GM10248 (cell line): ENCODE measurements at regions not wholly inside any gene's neighbourhood (a gene's known extent, or its start where the extent isn't known, plus 50 kb on each side); places are given as distances from the start of the nearest gene placed in this dataset.

ENCODE experiments used
- CTCF ChIA-PET: fragments of 300-600 bp; sonication (Branson Sonifier 250); formaldehyde crosslinking; extraction: SDS; loops from one replicate; lab custom pipeline; 2021; ENCODE audit warnings: antibody characterized with exemption; lab: Yijun Ruan, JAX
- POLR2A ChIA-PET: fragments of 350-650 bp; sonication (Branson Sonifier 250); formaldehyde crosslinking; extraction: SDS; loops from one replicate; lab custom pipeline; 2020; ENCODE audit warnings: antibody characterized with exemption; lab: Yijun Ruan, JAX
- DNase-seq: peaks from one replicate; pipeline ENCODE4 v3.0.0; 2012; ENCODE audit errors: extremely low spot score
- CTCF ChIP-seq: IDR thresholded peaks from 2 replicates; pipeline ENCODE4 v1.5.1; 2012; ENCODE audit warnings: mild to moderate bottlenecking, low read depth; ENCODE audit errors: extremely low read depth, missing control alignments, control extremely low read depth

GRCh38 chr16:59163371-59164055 is 429.4 kb upstream of the GOT2 start:
- no peak for DNase-seq
- no peak for TF ChIP-seq CTCF
- ChIA-PET POLR2A (no interaction called here), CTCF (no interaction called here)

DNA sequence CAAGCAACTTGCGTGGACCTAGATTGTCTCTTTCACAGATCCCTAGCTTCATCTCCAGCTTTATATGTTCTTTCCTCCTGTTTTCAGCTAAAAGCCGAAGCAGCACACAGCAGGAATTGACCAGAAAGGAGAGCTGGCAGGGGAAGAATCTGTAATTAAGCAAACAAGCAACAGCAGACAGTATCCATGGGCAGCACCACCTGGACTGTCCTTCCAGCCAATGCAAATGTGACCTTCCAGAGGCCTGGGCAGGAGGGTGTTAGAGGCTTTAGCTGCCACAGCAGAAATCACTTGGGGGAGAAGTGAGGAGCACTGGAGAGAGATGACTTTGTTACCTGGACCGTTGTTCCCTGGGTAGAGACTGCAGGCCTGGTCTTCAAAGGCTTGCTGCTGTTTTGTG is 427.6 kb upstream of the GOT2 start:
- DNase-seq, result no peak
- no peak for TF ChIP-seq CTCF
- ChIA-PET POLR2A (no interaction called here), CTCF (no interaction called here)

DNA sequence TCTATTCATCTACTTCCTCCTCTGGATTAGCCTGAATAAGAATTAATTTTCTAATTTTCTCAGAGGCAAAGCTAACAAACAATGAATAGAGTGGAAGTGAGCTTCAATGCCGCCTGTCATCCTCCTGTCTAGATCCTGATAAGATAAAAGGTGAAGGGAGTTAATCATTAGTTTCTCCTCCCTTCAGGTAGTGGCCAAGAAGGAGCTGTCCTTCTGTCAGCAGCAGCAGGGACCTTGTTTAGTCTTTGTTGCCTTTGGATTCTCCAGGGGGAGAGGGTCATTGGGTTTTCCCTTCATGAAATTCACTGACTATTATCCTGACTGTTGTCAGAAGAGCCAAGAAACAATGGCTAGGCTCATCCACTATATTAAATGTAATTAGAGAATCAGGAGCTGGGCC is 420.2 kb upstream of the GOT2 start:
- ChIA-PET POLR2A (no interaction called here), CTCF (no interaction called here)
- no peak for DNase-seq
- TF ChIP-seq CTCF, result no peak

DNA sequence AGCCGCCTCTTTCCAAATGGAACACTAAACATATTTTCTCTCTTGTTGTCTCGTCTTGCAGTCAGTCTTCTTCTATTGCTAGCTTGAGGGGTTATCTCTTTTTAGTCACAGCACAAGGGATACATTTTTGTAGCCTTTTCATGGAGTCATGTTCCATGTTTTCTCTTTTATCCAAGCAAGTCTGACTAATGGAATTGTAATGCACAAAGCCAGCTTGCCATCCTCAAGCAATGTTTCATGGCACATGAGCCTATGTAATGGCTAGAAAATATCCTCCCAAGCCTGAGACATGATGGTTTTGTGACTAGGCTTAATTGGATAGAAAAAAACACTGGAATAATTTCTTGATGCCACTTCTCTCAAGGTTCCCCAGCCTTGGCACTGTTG is 414.6 kb upstream of the GOT2 start:
- DNase-seq, result no peak
- POLR2A ChIA-PET, result no interaction called here
- no peak for TF ChIP-seq CTCF
- CTCF ChIA-PET, result no interaction called here

GRCh38 chr16:59148056-59148768 is 414.1 kb upstream of the GOT2 start:
- ChIA-PET POLR2A (no interaction called here), CTCF (interaction anchor here (1.4 kb wide), 1 partner anchor 10 kb away, joined by 4 read pairs; no protein-coding TSS in a partner anchor)
- no peak for DNase-seq
- no peak for TF ChIP-seq CTCF

GRCh38 chr16:59146140-59146539 is 412.0 kb upstream of the GOT2 start:
- DNase-seq, result no peak
- CTCF ChIA-PET, result interaction anchor here (0.8 kb wide), 1 partner anchor 21 kb away, joined by 3 read pairs; no protein-coding TSS in a partner anchor
- TF ChIP-seq CTCF, result no peak
- POLR2A ChIA-PET, result no interaction called here
